H1 (cell line): ENCODE measurements at regions not wholly inside any gene's neighbourhood (a gene's known extent, or its start where the extent isn't known, plus 50 kb on each side); places are given as distances from the start of the nearest gene placed in this dataset.

ENCODE experiments used
- GABPA ChIP-seq: IDR thresholded peaks from 2 replicates; pipeline ENCODE4 v1.6.1; 2011; ENCODE audit warnings: mild to moderate bottlenecking, low read length, moderate library complexity, borderline replicate concordance; ENCODE audit not compliant: insufficient read depth
- MAFK ChIP-seq: IDR thresholded peaks from 2 replicates; pipeline ENCODE4 v1.6.1; 2012; ENCODE audit warnings: low read depth, mild to moderate bottlenecking, improper control_type of control experiment, low read length
- SAP30 ChIP-seq: fragments of 300-600 bp; sonication (generic); IDR thresholded peaks from 2 replicates; pipeline ENCODE4 v1.7.1; 2012; ENCODE audit warnings: low read length, moderate library complexity, mild to moderate bottlenecking, inconsistent platforms; ENCODE audit not compliant: insufficient read depth, insufficient replicate concordance
- SIX5 ChIP-seq: IDR thresholded peaks from 2 replicates; pipeline ENCODE4 v1.6.1; 2011; ENCODE audit warnings: mild to moderate bottlenecking, low read depth, low read length
- TBP ChIP-seq: IDR thresholded peaks from 2 replicates; pipeline ENCODE4 v1.6.1; 2011; ENCODE audit warnings: low read depth, low read length, improper control_type of control experiment

- TF ChIP-seq MAFK: no peak
- no peak for TF ChIP-seq GABPA
- no peak for TF ChIP-seq SAP30
- no peak for TF ChIP-seq SIX5
- TF ChIP-seq TBP: no peak
Observed at GRCh38 chr2:18825838-18826237, 236.5 kb upstream of the NT5C1B start (continued).
